HG03135 (cell line): ENCODE measurements at regions not wholly inside any gene's neighbourhood (a gene's known extent, or its start where the extent isn't known, plus 50 kb on each side); places are given as distances from the start of the nearest gene placed in this dataset.

Source experiments
- ATAC-seq: cut with Tn5 transposase; IDR thresholded peaks from one replicate; pipeline ENCODE4 v1.9.1; 2021; ENCODE audit warnings: mild to moderate bottlenecking, moderate library complexity; ENCODE audit not compliant: unreplicated experiment

DNA sequence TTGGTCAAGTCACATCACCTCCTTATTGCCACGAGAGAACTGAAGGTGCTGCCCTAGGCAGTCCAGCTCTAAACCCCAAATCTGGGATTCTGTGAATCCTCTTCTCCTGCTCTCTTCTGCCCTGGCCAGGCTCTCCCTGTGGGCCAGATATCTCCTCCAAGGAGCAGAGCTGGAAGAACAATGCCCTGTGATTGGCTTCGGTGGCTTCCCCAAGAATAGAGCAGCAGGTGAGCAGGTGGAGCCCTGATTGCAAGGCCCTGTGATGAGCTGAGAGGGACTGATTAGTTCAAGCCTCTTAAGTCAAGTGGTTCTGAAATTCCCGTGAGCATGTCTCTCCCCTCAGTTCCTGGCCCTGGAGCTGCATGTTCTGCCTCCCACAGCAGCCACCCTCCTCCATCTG is 175.3 kb upstream of the BRINP1 start:
- ATAC-seq = no peak

DNA sequence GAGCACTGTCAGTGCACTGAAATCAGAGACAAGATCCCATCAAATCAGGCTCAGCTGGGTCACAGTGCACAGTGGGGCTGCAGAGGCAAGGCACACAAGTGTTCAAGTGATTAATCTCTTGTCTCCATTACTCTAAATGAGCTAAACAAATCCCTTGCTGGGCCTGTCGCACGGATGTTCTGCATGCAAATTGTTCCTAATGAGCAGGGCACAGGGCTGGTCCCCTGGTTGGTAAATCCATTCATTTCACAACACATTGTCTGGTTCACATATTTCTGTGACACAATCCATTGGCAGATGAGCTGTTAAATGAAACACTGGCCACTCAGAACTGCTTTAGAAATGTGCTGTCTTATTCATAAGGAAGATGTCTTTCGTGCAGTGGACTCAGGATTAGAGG is 167.9 kb upstream of the BRINP1 start:
- ATAC-seq = no peak

DNA sequence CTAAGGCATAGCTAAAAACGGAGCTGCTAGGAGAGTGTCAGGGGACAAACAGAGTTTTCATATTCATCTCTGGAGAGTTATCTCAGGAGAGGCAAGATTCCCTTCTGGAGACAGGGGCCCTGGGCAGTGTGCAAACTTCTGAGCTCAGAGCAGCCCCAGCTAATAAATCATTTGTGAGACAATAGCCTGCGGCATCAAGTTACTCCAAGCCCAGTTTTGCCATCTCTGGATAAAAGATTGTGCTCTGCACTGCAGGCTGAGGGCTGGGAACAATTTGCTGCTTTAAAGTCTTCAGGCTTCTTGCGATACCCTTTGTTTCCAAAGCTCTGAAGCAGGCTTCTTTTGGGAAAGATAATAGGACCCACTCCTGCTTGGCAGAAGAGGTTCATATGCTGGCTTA is 164.3 kb upstream of the BRINP1 start:
- ATAC-seq = no peak

DNA sequence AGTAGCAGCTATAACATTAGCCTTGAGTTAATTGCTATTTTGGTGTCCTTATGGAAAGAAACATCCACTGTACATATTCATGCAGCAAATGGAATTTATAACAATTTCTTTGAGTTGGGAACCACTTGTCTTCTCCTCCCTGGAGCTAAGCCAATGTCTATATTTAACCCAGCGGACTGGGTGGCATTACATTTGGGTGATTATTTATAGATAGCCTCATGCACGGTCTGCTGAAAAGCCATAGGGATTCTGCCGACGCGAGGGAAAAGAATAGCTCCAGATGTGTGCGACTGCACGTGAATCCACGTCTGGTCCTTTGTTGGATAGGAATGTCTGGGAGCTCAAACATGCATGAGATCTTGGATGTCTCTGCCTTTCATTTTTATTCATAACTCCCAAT is 157.5 kb upstream of the BRINP1 start:
- ATAC-seq = no peak

- ATAC-seq = no peak
Measured at GRCh38 chr9:119523508-119523907, 154.3 kb upstream of the BRINP1 start.

- no peak for ATAC-seq
Measured at GRCh38 chr9:119522381-119522780, 153.1 kb upstream of the BRINP1 start.

- no peak for ATAC-seq
Measured at GRCh38 chr9:119509291-119509905, 140.2 kb upstream of the BRINP1 start.

GRCh38 chr9:119501374-119501773 is 132.1 kb upstream of the BRINP1 start:
- no peak for ATAC-seq

DNA sequence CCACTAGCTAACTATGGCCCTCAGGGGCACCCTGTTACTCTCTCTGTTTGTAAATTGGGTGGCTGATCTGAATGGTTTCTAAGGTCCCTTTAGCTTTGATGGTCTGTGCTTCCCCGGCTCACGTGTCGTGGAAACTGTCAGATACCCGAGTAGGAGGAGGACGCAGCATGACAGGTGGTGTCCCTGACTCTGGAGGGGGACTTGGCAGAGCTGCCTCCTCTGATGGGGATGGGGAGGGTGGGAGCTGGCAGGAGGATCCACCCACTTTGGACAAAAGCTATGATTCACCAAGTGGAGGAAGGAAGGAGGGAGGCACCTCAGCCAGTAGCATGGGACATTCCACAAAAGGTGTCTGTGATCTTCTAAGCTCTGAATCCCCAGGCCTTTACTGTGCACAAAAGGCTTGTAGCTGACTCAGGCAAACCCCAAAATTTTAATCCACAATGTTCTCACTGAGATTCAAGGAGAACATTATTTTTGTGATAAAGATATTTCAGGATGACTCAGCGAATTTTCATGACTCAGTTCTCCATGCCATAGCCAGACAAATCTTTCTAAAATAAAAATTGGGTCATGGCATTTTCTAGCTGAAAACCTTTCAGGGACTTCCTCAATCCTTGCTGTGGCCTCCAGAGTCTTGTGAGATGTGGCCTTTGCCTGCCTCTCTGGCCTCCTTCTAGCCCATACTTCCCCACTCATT is 131.0 kb upstream of the BRINP1 start:
- ATAC-seq = no peak

- ATAC-seq = no peak
Measured at GRCh38 chr9:119487118-119487827, 118.0 kb upstream of the BRINP1 start.

- ATAC-seq = no peak
Measured at GRCh38 chr9:119483153-119483552, 113.9 kb upstream of the BRINP1 start.

GRCh38 chr9:119477197-119477596 is 108.0 kb upstream of the BRINP1 start:
- ATAC-seq = no peak

DNA sequence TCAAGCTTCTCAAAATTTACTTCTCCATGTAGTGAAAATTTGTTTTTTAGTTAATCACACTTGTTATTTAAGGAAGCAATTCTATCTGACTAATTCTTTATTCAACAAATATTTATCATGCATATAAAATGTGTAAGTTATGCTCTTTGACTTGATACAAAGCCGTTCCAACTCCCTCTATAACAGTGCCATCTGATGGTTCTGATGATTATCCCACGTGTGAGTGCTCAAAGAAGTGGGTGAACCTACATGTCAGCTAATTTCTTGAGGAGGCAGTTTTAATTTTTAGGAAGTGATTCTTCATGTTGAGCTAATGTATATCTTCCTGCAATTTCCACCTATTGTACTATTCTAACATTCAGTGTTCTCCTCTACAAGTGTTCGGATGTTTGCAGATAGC is 88.8 kb upstream of the BRINP1 start:
- no peak for ATAC-seq

DNA sequence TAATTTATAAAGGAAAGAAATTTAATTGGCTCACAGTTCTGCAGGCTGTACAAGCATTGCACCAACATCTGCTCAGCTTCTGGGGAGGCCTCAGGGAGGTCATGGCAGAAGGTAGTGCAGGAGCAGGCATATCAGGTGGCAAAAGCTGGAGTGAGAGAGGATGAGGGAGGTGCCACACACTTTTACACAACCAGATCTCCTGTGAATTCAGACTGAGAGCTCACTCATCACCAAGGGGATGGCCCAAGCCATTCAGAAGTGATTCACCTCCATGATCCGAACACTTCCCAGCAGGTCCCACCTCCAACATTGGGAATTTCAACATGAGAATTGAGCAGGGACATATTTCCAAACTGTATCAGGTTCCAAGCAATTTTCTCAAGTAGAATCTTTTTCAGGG is 84.7 kb upstream of the BRINP1 start:
- ATAC-seq = no peak

DNA sequence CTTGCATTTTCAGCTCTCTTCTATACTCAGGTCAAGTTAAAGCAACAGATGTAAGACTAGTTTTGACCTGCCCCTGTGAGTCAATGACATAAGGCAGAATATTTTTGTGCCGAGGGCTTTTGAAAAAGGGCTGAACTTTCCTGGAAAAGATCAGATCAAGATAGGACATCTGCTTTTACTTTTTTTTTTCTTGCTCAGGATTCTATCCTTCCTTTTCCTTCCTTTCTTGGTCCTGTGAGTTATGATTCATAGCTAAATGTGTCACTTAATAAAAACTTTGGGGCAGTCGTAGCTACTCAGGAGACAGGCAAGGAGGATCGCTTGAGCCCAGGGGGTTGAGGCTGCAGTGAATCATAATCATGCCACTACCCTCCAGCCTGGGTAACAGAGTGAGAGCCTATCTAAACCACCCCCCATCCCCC is 84.3 kb upstream of the BRINP1 start:
- ATAC-seq = no peak

DNA sequence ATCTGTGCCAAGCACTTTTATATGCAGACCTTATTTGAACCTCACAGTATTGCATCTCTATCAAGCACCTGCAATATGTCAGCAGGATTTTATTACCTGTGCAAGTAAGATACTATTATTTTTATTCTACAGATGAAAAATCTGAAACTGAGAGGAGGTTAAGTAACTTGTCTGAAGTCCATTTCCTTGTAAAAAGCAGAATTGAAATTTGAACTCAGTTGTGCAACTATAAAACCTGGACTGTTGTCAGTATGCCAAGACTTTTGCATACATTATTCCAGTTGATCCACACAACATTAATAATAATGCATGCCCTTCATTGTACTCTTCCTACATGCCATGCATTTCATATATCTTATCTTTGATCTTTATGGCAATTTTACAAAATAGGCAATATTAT is 82.2 kb upstream of the BRINP1 start:
- no peak for ATAC-seq

DNA sequence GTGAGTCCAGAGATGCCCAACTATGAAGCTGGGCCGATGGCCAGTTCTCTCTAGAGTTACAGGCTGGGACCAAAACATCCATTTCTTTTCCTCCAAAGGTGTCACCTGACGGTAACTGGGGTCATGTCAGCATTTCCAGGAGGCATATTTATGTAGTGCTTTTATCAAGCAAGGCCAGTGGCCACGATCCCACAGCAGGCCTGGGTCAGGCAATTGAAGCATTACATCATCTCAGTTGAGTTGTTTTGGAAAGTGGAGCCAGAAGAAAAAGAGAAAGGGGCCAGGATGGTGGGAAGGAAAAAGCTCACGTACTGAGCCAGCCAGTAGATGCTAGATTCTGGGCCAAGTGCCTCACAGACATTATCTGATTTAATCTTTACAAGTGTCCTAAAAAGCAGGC is 73.9 kb upstream of the BRINP1 start:
- no peak for ATAC-seq

- no peak for ATAC-seq
Measured at GRCh38 chr9:119441832-119442231, 72.6 kb upstream of the BRINP1 start.

DNA sequence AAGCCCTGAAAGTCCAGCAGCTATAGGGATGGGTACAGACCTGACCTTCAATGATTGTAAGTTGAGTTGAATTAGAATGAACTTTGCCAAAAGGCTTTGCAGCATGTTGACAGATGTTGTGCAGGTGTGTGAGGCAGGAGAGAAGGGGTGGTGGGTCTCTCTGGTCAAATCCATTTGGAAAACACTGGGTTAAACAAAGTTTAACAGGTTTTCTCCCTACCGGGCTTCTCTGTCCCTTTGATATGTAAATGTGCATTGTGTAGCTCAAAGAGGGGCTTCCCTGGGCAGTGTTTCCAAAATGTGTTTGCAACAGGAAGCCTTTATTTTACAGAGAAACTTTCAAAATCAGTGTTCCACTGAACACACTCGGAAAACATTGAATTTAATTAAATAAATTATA is 72.1 kb upstream of the BRINP1 start:
- no peak for ATAC-seq

DNA sequence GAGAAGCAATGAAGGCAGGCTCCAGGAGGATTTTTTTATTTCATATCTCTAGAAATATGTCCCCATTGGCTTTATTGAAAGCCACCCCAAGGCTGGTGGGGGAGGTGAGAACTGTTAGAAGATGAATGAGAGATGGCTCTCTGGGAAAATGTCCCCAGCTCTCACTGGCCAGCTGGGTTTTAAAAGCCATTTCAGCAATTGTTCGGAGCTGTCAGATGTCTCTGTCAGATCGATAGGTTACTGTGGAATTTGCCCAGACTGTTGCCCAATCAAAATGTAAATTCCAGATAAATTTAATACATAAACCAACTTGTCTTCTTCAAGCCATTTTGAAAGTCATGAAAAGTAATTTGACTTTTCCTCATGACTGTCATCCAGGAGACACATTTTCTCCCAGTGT is 67.0 kb upstream of the BRINP1 start:
- no peak for ATAC-seq

- ATAC-seq = no peak
Measured at GRCh38 chr9:119435076-119435475, 65.8 kb upstream of the BRINP1 start.

DNA sequence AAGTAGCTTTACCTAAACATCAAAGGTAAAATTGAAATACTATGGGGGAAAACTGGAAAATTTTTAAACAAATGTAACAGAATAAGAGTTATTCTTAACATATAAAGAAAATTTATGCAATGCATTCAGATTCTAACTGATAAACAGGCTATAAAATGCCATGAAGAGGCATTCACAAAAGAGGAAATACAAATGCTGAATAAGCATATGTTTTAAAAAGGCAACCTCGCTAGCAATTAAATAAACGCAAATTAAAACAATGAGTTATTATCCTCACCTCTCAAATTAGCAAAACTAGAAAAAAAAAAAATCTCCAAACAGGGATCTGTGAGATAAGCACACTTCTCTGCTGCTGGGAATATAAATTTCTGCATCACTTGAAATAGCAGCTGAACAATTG is 63.2 kb upstream of the BRINP1 start:
- ATAC-seq = no peak
